H1 (cell line): ENCODE measurements at regions not wholly inside any gene's neighbourhood (a gene's known extent, or its start where the extent isn't known, plus 50 kb on each side); places are given as distances from the start of the nearest gene placed in this dataset.

Experiments used
- CTCF ChIA-PET: fragments of 300-600 bp; sonication (Branson Sonifier 250); formaldehyde crosslinking; loops from one replicate; lab custom pipeline; 2021; ENCODE audit not compliant: partially characterized antibody; lab: Charles Lee
- POLR2A ChIA-PET: fragments of 300-600 bp; sonication (Branson Sonifier 250); formaldehyde crosslinking; loops from one replicate; lab custom pipeline; 2021; ENCODE audit warnings: inconsistent platforms; ENCODE audit not compliant: partially characterized antibody; lab: Charles Lee
- DNase-seq, 2 experiments: peaks; one replicate each; pipeline versions ENCODE4 v3.0.0 to v3.0.0-alpha.2; 2010 to 2022; ENCODE audit warnings: low spot score in 2 of 2, low read depth in 1 of 2, mixed read lengths in 1 of 2
- FAIRE-seq: peaks from 2 replicates; lab custom pipeline; 2011; peaks lifted over from hg19 to GRCh38; lab: Jason Lieb, UNC
- H2AFZ ChIP-seq: 2 replicates; pipeline ENCODE4 v1.8.1; 2012; ENCODE audit warnings: low read length, inconsistent platforms
- H2AK5ac ChIP-seq: 2 replicates; pipeline ENCODE4 v1.6.1; 2013; ENCODE audit warnings: low read depth, low read length
- H2BK120ac ChIP-seq: replicated peaks from 2 replicates; pipeline ENCODE3; 2013; ENCODE audit warnings: low read depth, low read length, inconsistent platforms
- H2BK12ac ChIP-seq: 2 replicates; pipeline ENCODE4 v1.6.1; 2013; ENCODE audit warnings: low read depth, low read length
- H2BK15ac ChIP-seq: 2 replicates; pipeline ENCODE4 v1.6.1; 2013; ENCODE audit warnings: low read length
- H2BK20ac ChIP-seq: 2 replicates; pipeline ENCODE4 v1.6.1; 2013; ENCODE audit warnings: low read length
- H2BK5ac ChIP-seq: 2 replicates; pipeline ENCODE4 v1.6.1; 2013; ENCODE audit warnings: low read depth, low read length
- H3K14ac ChIP-seq: 2 replicates; pipeline ENCODE4 v1.6.1; 2013; ENCODE audit warnings: inconsistent platforms; ENCODE audit not compliant: insufficient read length
- H3K18ac ChIP-seq: 2 replicates; pipeline ENCODE4 v1.6.1; 2013; ENCODE audit warnings: low read length; ENCODE audit errors: extremely low read depth
- H3K23ac ChIP-seq: 2 replicates; pipeline ENCODE4 v1.6.1; 2013; ENCODE audit warnings: inconsistent platforms; ENCODE audit not compliant: insufficient read length
- H3K23me2 ChIP-seq: 2 replicates; pipeline ENCODE4 v1.6.1; 2013; ENCODE audit warnings: low read depth, low read length
- H3K27ac ChIP-seq: 2 replicates; pipeline ENCODE4 v1.6.1; 2011; ENCODE audit warnings: low read depth, low read length, inconsistent platforms
- H3K27me3 ChIP-seq, 4 experiments: replicated peaks in 1 of 4; 1 replicate in 1 of 4; 2 replicates in 3 of 4; pipeline versions ENCODE4 v1.6.1 to v1.8.1; 2011 to 2013; ENCODE audit warnings: low read length in 3 of 4, mild to moderate bottlenecking in 3 of 4, inconsistent platforms in 2 of 4, mixed read lengths in 2 of 4, moderate library complexity in 1 of 4; ENCODE audit not compliant: control insufficient read depth in 3 of 4, insufficient read depth in 3 of 4; ENCODE audit errors: extremely low read depth in 1 of 4
- H3K36me3 ChIP-seq, 4 experiments: 2 replicates each; pipeline versions ENCODE4 v1.6.1 to v1.8.1; 2011 to 2013; ENCODE audit warnings: mild to moderate bottlenecking in 4 of 4, low read length in 3 of 4, moderate library complexity in 2 of 4, control low read depth in 1 of 4, inconsistent platforms in 1 of 4; ENCODE audit not compliant: insufficient read depth in 4 of 4, control insufficient read depth in 2 of 4
- H3K4ac ChIP-seq: replicated peaks from 2 replicates; pipeline ENCODE3; 2013; ENCODE audit warnings: low read length, low read depth, mixed read lengths, inconsistent platforms; ENCODE audit not compliant: insufficient read length
- H3K4me1 ChIP-seq, 4 experiments: replicated peaks in 1 of 4; 1 replicate in 1 of 4; 2 replicates in 3 of 4; pipeline versions ENCODE4 v1.6.1 to v1.8.1; 2011 to 2013; ENCODE audit warnings: low read length in 3 of 4, inconsistent platforms in 2 of 4, mixed read lengths in 1 of 4; ENCODE audit not compliant: insufficient read depth in 4 of 4, control insufficient read depth in 3 of 4
- H3K4me2 ChIP-seq, 2 experiments: 2 replicates each; pipeline versions ENCODE4 v1.6.1 to v1.8.1; 2011 to 2013; ENCODE audit warnings: low read depth in 2 of 2, low read length in 2 of 2, control low read depth in 1 of 2, inconsistent platforms in 1 of 2, mild to moderate bottlenecking in 1 of 2; ENCODE audit not compliant: insufficient read depth in 1 of 2
- H3K4me3 ChIP-seq, 4 experiments: fragments of 200-600, 300-600 bp in 1 of 4; sonication (generic), shearing (Covaris generic), sonication (Bioruptor Twin) in 1 of 4; 2 replicates each; pipeline versions ENCODE4 v1.5.1 to v1.8.1; 2011 to 2016; ENCODE audit warnings: low read length in 4 of 4, low read depth in 3 of 4, control low read depth in 2 of 4, inconsistent platforms in 2 of 4, mild to moderate bottlenecking in 2 of 4, mixed read lengths in 1 of 4, moderate library complexity in 1 of 4; ENCODE audit not compliant: insufficient read depth in 2 of 4; ENCODE audit errors: extremely low read depth in 1 of 4
- H3K56ac ChIP-seq: replicated peaks from 2 replicates; pipeline ENCODE3; 2013; ENCODE audit warnings: low read depth, mild to moderate bottlenecking, mixed read lengths, low read length, inconsistent platforms; ENCODE audit not compliant: insufficient read length
- H3K79me1 ChIP-seq: 2 replicates; pipeline ENCODE4 v1.6.1; 2013; ENCODE audit warnings: low read depth, low read length, control low read depth
- H3K79me2 ChIP-seq, 2 experiments: 2 replicates each; pipeline versions ENCODE4 v1.6.1 to v1.8.1; 2012 to 2013; ENCODE audit warnings: low read length in 2 of 2, mild to moderate bottlenecking in 2 of 2, inconsistent platforms in 1 of 2; ENCODE audit not compliant: insufficient read depth in 2 of 2, control insufficient read depth in 1 of 2
- H3K9ac ChIP-seq, 4 experiments: replicated peaks in 1 of 4; 1 replicate in 1 of 4; 2 replicates in 3 of 4; pipeline versions ENCODE4 v1.6.1 to v1.8.1; 2011 to 2013; ENCODE audit warnings: low read depth in 3 of 4, low read length in 3 of 4, control low read depth in 2 of 4, mild to moderate bottlenecking in 2 of 4, moderate library complexity in 2 of 4, inconsistent platforms in 1 of 4; ENCODE audit errors: extremely low read depth in 1 of 4
- H3K9me3 ChIP-seq, 2 experiments: 2 replicates each; pipeline versions ENCODE4 v1.6.1 to v1.8.1; 2012 to 2013; ENCODE audit warnings: mild to moderate bottlenecking in 2 of 2, moderate library complexity in 2 of 2, control low read depth in 1 of 2, inconsistent platforms in 1 of 2, low read depth in 1 of 2, low read length in 1 of 2, mixed read lengths in 1 of 2; ENCODE audit not compliant: insufficient read depth in 2 of 2
- H4K20me1 ChIP-seq, 2 experiments: replicated peaks in 1 of 2; 2 replicates each; pipeline versions ENCODE3 to v1.8.1; 2011 to 2013; ENCODE audit warnings: inconsistent platforms in 2 of 2, low read length in 2 of 2, mild to moderate bottlenecking in 1 of 2; ENCODE audit not compliant: insufficient read depth in 2 of 2, control insufficient read depth in 1 of 2
- H4K5ac ChIP-seq: 2 replicates; pipeline ENCODE4 v1.6.1; 2013; ENCODE audit warnings: low read length, low read depth, mixed read lengths, inconsistent platforms; ENCODE audit not compliant: insufficient read length
- H4K8ac ChIP-seq: 2 replicates; pipeline ENCODE4 v1.8.0; 2013; ENCODE audit warnings: mild to moderate bottlenecking, moderate library complexity, low read length, inconsistent platforms; ENCODE audit not compliant: insufficient read depth; ENCODE audit errors: extremely low read depth
- H4K91ac ChIP-seq: replicated peaks from 2 replicates; pipeline ENCODE3; 2013; ENCODE audit warnings: low read length, mixed read lengths, inconsistent platforms; ENCODE audit not compliant: insufficient read length
- CTBP2 ChIP-seq: IDR thresholded peaks from 2 replicates; pipeline ENCODE4 v1.7.0; 2011; ENCODE audit warnings: borderline replicate concordance, mild to moderate bottlenecking, moderate library complexity, mixed read lengths, low read length; ENCODE audit not compliant: insufficient read depth, insufficient read length
- E2F6 ChIP-seq: IDR thresholded peaks from 2 replicates; pipeline ENCODE4 v1.6.1; 2012; ENCODE audit warnings: inconsistent platforms
- POLR2AphosphoS5 ChIP-seq: IDR thresholded peaks from 2 replicates; pipeline ENCODE4 v1.6.1; 2011; ENCODE audit warnings: low read depth, low read length
- POU5F1 ChIP-seq: IDR thresholded peaks from 2 replicates; pipeline ENCODE4 v1.6.1; 2011; ENCODE audit warnings: low read depth, mild to moderate bottlenecking, low read length, moderate library complexity
- TAF1 ChIP-seq: IDR thresholded peaks from 2 replicates; pipeline ENCODE4 v1.6.1; 2011; ENCODE audit warnings: mild to moderate bottlenecking, low read depth, low read length
- WGBS, 2 experiments: shearing (Covaris generic) in 1 of 2; methylation state at CpG; one replicate each; pipeline versions ENCODE4 v1.1.6 to v1.1.7; 2013 to 2015; ENCODE audit warnings: low lambda C conversion rate in 2 of 2, mixed read lengths in 2 of 2, inconsistent platforms in 1 of 2, low coverage in 1 of 2, missing lambda C conversion rate in 1 of 2; ENCODE audit not compliant: insufficient replicate concordance in 2 of 2, insufficient coverage in 1 of 2, insufficient read length in 1 of 2; ENCODE audit errors: extremely low coverage in 1 of 2, missing lambda C conversion rate in 1 of 2; 5-methylcytosine and 5-hydroxymethylcytosine counted together

- no peak for FAIRE-seq
- WGBS, 2 experiments: 87% methylated on average over 28 of the region's 29 CpGs; no CpG with 5 or more reads in 1 of the 2 experiments
- H4K20me1 ChIP-seq: no peaks in the 10 kb centered on the region
- no peak overlapping the region for H4K91ac ChIP-seq
- H3K79me2 ChIP-seq: no peaks in the 10 kb centered on the region
- no peak overlapping the region for H2BK120ac ChIP-seq
- H3K56ac ChIP-seq: no peak overlapping the region
- H2BK12ac ChIP-seq: no peak overlapping the region
- H2BK5ac ChIP-seq: no peak overlapping the region
- H2BK15ac ChIP-seq: no peak overlapping the region
- no peak overlapping the region for H3K18ac ChIP-seq
- H3K4me1 ChIP-seq: no peaks in the 10 kb centered on the region; a peak in 3 of 7 replicates
- H3K79me1 ChIP-seq: no peaks in the 10 kb centered on the region
- H3K4ac ChIP-seq: no peak overlapping the region
- H4K5ac ChIP-seq: no peak overlapping the region
- ChIA-PET CTCF (interaction anchor here (1.1 kb wide), 1 partner anchor 15 kb away, joined by 4 read pairs; no protein-coding TSS in a partner anchor), POLR2A (no interaction called here)
- DNase-seq: no peak
- no peak overlapping the region for H3K27ac ChIP-seq
- no peak overlapping the region for H2BK20ac ChIP-seq
- no peak overlapping the region for H3K4me2 ChIP-seq
- no peak for TF ChIP-seq CTBP2
- TF ChIP-seq TAF1: no peak
- no peak for TF ChIP-seq POLR2AphosphoS5
- TF ChIP-seq E2F6: no peak
- no peak for TF ChIP-seq POU5F1
- no peak overlapping the region for H3K14ac ChIP-seq
- H3K23me2 ChIP-seq: peaks cover 11% of the 10 kb centered on the region; the same call in 1 of the 2 replicates
- H4K8ac ChIP-seq: no peak overlapping the region; the same call in 1 of the 2 replicates
- no peak overlapping the region for H3K4me3 ChIP-seq
- no peak overlapping the region for H3K23ac ChIP-seq
- no peaks in the 10 kb centered on the region for H3K27me3 ChIP-seq
- H3K9ac ChIP-seq: no peak overlapping the region
- no peaks in the 10 kb centered on the region for H3K36me3 ChIP-seq
- no peaks in the 10 kb centered on the region; a peak in 1 of 4 replicates for H3K9me3 ChIP-seq
- no peak overlapping the region for H2AFZ ChIP-seq
- no peak overlapping the region for H2AK5ac ChIP-seq
Measured at GRCh38 chr7:347644-348479, 57.9 kb downstream of the FOXL3 start.
